Ammon's horn (tissue), 1 donor: ENCODE measurements at regions not wholly inside any gene's neighbourhood (a gene's known extent, or its start where the extent isn't known, plus 50 kb on each side); places are given as distances from the start of the nearest gene placed in this dataset.

Experiments used
- DNase-seq: peaks from one replicate; pipeline ENCODE4 v3.0.0-alpha.2; 2016; ENCODE audit warnings: low spot score

DNA sequence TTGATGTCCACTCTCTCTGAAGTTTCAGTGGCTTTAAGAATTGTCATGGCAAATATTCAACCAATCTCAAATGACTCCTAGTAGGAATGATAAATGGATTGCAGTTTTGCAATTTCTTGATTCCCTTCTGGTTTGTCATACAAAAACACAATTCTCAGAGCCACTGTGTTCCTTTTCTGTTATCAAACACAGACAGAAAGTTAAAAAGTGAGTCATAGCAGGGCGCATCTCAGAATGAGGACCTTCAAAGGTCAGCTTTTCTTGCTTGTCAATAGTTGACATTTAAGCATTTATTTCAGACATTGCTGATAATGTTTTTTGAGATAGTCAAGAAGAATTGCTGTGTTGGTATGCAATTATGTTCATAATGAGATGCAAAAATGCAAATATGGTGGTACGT, 405.9 kb downstream of the NR2F2 start:
- no peak for DNase-seq

DNA sequence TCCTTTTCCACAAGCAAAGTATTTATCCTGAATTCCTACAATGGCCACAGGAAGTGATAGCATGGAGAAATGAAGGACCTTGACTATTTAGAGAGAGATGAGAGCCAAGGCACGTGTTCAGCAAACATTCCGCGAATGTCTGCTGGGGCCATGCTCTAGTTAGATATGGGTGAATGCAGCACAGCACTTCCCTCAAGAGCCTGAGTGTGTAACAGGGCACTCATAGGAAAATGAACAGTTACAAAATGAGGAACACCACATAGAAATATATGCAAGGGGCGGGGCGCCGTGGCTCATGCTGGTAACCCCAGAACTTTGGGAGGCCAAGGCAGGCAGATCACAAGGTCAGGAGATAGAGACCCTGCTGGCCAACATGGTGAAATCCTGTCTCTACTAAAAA, 406.9 kb downstream of the NR2F2 start:
- no peak for DNase-seq

DNA sequence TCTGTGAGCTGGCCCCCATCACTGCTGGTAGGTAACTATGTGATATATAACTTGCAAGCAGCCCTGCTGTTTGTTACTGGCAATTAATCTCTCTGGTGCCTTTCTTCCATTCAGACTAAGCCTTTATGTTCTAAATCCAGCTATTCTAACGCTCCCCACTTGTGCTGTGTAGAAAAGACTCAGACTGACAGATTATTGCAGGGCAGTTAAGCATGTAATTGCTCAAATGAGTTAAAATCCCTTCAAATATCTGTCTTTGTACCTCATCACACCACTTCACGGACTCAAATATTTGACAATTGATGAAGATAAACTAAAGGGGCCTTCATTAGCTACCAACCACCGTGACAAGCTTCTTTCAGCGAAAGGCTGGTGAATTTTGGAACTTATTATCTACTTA, 416.2 kb downstream of the NR2F2 start:
- DNase-seq: no peak

DNA sequence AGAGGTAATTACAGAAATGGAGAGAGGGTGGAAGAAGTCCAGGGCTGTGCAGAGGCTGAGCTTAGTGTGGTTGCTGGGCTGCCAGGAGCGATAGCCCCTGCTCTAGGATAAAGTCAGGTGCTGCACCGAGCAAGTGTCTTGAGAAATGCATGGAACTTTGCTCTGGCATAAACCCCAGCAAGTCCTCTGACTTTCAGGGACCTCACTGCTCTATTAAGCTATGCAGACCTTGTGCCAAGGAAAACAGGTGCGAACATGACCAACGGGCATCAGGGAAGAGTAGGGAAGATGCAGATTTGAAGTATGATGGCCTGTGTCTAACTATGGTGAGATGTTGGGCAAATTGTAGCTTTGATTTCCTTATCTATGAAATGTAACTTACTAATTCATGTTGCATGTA, 416.8 kb downstream of the NR2F2 start:
- DNase-seq: no peak

DNA sequence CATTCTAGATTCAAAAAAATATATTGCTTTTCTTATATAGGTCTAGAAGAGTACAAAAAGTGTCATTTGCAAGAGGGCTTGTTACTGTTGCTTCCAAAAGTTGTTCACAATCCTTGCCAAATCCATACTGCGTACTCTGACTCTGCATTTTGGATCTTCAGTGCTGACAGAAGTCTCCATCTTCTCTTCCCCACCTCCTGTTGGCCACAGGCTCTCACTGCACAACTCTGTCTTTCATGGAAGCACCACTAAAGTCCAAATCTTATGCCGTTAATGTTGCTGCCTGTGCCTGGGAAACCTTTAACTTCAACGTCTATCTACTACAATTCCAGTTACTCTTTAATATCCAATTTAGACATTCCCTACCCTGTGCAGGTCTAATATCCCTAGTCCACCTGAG, 419.9 kb downstream of the NR2F2 start:
- DNase-seq: no peak

DNA sequence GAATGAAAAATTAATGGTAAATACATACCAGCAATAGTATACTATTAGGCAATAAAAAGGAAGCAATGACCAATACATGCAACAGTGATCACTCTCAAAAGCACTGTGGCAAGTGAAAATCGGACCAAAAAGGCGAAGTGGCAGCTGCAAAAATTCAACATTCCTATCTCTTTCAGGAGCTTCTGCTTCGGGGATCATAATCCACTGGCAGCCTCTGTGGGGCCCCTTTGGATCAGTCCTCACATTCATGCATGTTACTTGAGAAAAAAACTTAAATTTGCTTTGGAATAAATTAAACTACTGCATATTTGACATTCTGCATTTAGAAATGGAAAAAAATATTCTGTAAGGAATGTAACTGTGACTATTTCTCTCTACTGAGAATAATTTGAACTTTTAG, 425.6 kb downstream of the NR2F2 start:
- DNase-seq: no peak

DNA sequence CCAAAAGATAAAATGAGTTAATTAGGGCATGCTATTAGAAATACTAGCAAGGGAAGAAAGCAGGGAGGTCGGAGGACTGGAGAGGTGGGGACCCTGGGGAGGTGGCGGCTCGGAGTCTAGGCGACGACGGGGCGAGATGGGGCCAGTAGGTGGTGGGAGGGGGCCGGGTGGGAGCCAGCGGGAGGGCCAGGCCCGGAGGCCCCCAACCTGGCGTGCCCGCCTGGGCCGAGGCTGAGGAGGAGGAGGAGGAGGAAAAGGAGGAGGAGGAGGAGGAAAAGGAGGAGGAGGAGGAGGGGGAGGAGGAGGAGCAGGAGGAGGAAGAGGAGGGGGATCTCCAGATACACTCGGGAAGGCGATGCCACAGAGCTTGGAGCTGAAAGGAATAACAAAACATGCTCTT, 426.2 kb downstream of the NR2F2 start:
- no peak for DNase-seq

DNA sequence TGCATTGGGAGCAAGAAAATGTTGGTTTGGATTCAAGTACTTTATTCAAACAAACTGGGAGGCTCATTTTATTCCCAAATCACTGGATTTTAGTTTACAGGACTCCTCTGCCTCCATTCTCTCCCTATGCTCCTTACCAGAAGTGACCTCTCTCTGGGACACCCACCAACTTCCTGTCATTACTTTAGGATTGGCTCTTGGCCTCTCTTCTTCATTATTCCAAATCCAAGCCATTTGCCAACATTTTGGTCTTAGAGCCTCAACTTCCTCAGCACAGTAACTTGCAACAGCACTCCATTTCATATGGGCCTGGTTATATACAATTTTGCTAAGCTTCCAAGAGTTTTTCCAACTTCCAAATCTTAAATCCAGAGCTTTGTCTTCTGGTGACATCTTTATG, 432.1 kb downstream of the NR2F2 start:
- DNase-seq: no peak

DNA sequence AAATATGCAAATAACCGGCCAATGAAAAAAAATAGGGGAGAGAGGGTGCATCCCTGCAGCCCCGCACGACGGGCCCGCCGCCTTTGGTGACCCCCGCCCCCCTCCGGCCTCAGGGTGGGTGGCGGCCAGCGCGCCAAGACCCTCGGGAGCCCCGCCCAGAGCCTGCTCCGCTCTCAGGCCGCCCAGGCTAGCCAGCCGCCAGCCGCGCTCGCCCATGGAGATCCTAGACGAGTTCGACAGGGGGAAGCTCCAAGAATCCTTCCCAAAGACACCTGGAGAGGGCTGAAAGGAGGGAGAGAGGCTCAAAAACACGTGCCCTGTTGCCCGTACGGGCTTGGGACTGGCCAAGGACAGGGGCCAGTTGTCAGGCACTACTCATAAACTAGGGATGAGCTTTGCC, 434.0 kb downstream of the NR2F2 start:
- no peak for DNase-seq

DNA sequence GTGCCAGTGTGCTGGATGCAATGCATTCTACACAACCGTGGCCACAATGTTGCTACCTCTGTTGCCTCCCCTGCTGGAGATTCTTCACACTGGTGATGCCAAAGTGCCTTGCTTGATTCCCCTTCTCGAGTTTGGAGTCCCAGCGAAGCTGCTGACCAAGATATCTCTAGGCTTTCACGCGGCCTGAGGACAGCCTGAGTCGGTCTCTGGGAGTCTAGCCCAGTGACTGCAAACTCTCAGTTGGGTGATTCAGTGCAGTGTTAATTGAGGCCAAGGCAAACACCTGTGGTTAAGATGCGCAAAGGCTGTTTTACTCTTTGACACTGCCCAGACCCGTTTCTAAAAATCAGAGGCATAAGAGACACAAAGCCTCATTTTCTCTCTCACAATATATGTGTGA, 434.4 kb downstream of the NR2F2 start:
- DNase-seq: no peak

DNA sequence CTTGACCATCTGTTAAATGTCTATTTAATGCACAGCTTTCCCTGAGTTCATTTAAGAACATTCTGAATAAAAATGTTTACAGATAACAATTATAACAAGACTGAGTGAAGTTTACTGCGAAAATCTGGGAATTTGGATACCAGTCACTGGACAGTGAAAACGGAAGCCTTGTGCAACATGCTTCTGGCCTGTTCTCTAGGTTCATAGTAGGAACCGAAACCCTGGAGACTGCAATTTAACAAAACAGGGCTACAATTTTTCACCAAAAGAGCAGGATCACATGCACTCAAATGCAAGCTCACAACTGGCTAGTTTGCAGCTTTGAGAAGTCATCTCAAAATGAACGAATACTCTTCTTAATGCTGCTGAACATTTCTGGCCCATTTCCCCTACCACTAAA, 435.9 kb downstream of the NR2F2 start:
- peak; percentile 6 for DNase-seq

DNA sequence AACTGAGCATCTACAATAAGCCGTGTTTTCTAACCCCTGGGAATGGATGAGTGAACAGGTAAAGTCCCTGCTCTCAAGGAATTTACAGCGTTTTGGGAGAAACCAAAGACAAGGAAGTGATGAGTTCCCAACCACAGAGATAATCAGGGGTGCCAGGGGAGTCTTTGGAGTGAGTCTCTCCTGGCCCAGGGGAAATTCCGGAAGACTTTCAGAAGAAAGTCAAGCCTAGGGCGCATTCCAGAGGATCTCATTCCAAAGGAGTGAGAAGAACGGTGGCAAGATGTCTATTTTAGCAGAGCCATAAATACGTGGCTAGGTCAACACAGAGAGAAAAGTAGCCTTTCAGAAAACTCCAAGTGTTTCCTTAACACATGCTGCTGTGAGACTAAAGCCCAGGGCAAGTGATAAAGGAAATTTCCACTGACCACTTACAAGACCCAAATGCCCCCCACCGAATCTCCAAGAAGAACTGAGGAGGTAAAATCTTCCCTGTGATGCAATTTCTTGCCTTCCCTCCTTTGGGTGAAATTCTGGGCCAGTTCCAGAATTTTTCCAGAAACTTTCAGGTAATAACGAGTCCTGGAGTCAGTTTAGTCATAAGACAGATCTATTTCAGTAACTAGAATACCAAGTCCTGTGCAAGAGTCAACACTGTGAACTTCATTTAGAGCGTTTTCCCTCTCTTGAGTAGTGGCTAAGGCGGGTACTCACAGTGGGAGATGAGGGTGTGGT, 437.4 kb downstream of the NR2F2 start:
- DNase-seq: no peak

DNA sequence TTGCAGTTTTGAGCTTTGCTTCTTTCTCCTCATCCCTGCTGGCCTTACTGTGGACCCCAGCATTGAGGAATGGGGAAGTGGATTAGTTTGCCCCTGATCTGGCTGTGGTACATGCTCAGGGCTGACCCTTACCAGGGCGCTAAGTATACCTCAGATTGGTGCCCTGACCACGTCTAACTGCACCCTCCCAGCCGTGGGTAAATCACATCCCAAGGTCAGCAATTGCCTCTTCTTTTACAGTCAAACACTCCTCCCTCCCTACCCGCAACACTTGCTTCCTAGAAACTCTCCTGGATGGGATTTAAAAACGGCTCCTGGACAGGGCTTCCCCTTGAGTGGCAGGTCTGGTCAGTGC, 437.9 kb downstream of the NR2F2 start:
- DNase-seq: no peak

DNA sequence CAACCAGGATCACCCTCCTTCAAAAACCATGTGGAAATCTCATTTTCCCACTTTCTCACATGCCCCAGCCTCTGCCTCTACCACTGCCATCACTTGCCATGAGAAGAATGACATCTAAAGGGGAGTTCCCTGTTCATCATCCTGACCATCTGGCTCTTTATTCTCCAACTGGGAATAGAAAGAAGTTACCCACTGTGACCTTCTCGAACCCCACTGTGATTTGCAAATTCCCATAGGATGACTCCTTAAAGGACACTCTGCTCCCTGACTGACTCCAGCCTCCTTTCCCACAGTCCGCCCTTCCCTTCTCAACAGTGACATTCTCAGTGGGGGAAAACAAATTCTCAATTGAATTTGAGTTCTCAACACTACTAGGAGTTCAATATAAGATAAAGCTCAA, 440.5 kb downstream of the NR2F2 start:
- DNase-seq: no peak

DNA sequence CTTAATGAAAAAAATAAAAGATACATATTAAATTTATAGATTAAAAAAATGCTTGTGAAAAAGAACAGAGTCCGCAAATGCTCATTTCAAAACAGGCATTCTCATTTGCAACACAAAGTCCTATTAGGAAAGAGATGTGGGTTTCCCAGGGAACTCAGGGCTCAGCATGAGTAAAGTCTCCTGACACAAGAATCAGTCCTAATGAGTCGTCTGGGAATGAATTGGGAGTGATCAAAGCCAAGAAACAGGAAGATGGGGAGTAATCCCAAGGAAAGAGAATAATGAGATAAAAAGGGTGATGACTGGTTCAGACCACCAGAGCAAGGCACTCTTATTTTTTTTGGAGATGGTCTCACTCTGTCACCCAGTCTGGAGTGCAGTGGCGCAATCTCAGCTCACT, 443.7 kb downstream of the NR2F2 start:
- no peak for DNase-seq

DNA sequence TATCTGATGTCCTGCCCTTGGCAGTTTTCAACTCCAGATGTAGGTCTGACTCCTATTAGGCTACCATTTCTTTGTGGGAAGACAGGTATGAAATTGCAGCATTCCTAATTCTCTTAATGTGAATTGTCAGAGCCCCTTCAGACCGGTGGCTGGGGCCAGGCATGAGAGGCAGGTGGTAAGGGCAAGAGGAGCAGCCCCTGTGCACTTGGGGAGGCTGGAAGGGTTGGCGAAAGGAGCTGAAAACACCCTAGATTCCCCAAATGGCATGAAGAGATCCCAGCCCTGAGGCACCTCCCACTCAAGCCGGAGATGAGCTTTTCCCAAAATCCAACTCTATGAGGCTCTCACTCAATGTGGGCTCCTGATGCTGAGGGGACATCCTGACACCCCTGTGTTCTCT, 453.2 kb downstream of the NR2F2 start:
- no peak for DNase-seq

DNA sequence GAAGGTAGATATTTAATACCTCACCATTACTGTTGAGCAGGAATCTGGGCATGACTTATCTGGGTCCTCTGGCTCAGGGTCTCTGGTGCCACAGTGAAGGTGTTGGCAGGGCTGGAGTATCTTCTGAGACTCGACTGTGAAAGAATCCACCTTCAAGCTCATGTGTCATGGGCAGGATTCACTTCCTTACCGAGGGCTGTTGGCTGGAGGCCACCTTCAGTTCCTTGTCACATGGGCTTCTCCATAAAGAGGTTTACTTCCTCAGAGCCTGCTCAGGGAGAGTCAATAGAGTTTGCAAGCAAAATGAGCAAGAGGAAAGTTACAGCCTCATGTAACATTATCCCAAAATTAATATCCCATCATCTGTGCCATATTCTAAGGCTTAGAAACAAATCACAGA, 459.5 kb downstream of the NR2F2 start:
- DNase-seq: peak; percentile 67

DNA sequence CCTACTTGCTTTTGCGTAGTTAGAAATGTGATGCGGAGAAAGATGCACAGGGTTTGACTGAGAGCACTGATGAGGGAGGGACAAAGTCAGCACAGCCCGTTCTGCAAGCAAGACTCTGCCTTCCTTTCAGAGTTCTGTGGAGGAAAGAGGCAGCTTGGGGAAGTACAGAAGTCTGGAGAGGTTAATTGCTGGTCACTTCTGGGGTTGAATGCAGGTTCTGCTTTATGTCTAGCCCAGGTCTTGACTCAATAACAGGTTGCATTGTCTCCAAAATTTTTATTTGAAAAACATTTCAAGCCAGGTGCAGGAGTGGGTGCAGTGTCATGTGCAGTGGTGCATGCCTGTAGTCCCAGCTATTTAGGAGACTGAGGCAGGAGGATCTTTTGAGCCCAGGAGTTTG, 461.7 kb downstream of the NR2F2 start:
- DNase-seq: no peak

DNA sequence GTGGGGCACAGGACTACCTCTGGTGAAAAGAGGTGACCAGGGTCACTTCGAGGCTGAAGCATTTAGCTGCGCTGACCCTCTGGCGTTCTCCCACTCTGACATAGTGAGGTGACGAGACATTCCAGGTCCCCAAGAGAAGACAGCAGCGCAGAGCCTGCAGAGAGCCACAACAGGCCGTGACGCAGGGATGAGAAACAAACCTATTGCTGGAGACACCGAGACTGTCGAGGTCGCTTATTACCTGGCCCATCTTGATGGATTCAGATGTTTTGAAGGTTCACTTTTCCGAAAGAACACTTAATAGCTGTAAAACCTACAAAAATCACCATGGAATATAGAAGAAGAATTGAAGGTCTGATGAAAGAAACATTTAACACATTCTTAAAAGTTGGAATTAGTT, 466.3 kb downstream of the NR2F2 start:
- DNase-seq: no peak

DNA sequence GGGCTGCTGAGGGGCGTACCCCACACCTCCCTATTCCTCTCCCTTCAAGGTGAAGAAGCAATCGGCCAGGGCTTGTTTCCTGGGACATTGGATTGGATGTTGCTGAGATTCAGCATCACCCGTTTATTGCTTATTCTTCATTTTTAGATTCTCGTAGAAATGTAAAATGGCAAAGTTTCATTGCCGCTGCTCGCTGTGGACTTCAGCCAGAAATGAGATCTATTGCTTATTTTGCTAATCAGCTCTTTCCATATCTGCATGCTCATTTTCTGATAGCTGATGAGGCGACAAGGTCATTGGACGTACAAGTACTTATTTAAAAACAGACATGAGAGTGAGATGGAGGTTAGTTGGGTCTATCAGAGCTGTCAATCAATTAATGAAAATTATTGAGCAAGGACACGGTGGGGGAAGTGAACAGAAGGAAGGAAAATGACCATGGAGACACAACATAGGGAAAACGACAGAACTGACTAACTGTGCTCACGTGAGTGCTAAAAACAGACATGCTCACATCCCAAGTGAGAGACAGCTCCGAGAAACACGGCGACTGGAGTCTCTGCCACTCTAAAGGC, 471.2 kb downstream of the NR2F2 start:
- no peak for DNase-seq

DNA sequence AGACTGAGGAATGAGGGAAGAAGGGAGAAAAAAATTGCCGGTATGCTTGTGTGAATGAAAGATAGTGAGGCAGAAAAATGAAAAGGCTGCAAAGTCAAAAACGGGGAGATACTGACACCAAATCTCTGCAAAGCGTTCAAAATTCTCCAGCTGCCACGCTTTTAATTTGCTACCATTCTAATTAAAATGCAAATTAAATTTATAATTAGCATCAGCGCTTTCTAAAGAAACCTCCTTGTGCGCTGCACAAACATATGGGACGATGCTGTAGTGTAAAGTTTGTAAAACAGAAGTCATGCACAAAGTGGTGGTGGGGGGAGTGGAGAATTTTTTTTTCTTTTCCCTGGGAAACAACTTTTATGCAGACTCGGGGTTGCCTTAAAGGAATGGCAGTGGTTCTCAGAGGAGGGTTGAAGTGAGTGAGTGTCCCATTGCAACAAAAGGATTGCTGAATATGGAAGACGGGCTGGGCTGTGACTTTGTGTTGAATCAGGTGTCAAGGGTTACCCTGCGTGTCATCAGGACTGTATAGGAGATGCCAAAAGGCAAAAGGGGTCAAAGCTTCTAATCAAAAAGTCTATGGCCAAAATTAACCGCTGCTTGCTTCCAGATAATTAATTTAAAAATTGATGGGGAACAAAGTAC, 472.2 kb downstream of the NR2F2 start:
- DNase-seq: no peak

DNA sequence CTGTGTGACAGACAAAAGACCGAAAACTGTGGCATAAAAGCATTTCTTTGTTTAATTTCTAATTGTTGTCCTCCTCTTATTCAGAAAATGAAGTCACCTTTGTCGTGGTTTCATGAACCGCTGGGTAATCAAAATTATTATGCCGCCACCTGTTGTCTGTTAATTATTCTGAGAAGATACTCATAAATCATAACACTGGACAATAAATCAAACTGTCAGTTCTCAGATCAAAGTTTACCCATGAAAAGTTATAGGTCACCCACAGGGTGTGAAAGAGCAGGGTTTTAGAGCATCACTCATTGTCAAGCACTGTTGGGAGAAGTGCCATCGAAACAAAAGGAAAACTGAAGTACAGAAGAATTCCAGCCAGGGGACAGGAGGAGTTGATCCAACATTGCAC, 474.3 kb downstream of the NR2F2 start:
- no peak for DNase-seq

DNA sequence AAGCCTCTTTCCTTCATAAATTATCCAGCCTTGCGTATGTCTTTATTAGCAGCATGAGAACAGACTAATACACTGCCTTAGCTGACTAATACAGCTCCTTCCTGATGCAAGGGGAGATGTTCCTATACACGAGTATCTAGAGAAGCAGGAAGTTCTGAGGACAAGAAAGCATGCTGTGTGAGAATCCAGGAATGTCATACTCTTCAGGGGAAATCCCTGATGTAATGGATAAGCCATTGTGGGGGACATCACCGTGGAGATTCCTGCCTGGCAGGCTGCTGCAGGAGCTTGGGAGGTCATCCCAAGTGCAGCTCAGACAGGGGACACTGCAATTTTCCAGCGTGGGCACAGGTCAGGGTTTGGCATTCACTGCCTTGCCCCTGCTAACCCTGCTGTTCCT, 476.9 kb downstream of the NR2F2 start:
- no peak for DNase-seq

DNA sequence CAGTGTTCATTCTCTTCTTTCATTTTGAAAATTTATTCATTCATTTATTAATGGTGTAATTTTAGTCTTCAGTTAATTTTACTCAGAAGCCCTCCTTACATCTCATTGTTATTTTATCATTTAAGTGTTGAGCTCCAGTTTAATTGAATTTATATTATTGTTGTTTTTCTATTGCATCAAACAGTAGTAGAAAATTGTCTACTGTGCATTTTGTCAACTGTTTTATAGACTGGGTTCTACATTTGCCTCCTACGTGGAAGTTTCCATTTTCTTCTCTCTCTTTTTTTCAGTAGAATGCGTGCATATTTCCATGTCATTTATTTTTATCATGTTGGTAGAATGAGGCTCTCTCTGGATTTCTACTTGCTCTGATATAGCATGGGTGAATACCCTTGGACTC, 487.4 kb downstream of the NR2F2 start:
- DNase-seq: no peak
